GM12878 (cell line): ENCODE measurements at regions not wholly inside any gene's neighbourhood (a gene's known extent, or its start where the extent isn't known, plus 50 kb on each side); places are given as distances from the start of the nearest gene placed in this dataset.

Experiments used
- EGR1 ChIP-seq, 2 experiments: IDR thresholded peaks; 1 replicate in 1 of 2; 2 replicates in 1 of 2; pipeline ENCODE4 v1.6.1; 2011 to 2012; ENCODE audit warnings: low read depth in 2 of 2, low read length in 2 of 2, borderline replicate concordance in 1 of 2, mild to moderate bottlenecking in 1 of 2, moderate library complexity in 1 of 2
- KDM1A ChIP-seq: fragments of 200-600 bp; sonication (generic); IDR thresholded peaks from 2 replicates; pipeline ENCODE4 v1.6.1; 2016; ENCODE audit warnings: borderline replicate concordance
- MEF2B ChIP-seq: fragments of 450-650 bp; IDR thresholded peaks from 2 replicates; pipeline ENCODE4 v1.6.1; 2018; ENCODE audit warnings: mild to moderate bottlenecking, moderate library complexity; ENCODE audit not compliant: partially characterized antibody, poor library complexity, severe bottlenecking
- PAX5 ChIP-seq: IDR thresholded peaks from 2 replicates; pipeline ENCODE4 v1.6.1; 2011; ENCODE audit warnings: low read depth, low read length, borderline replicate concordance
- RAD21 ChIP-seq: IDR thresholded peaks from 2 replicates; pipeline ENCODE4 v1.6.1; 2011; ENCODE audit warnings: mild to moderate bottlenecking, low read depth, low read length, moderate library complexity; ENCODE audit not compliant: insufficient read depth
- ZBTB11 ChIP-seq: fragments of 450-650 bp; formaldehyde crosslinking; IDR thresholded peaks from 2 replicates; pipeline ENCODE4 v1.5.0; 2022; ENCODE audit warnings: mild to moderate bottlenecking, missing genetic modification characterization
- ZNF687 ChIP-seq: fragments of 450-650 bp; IDR thresholded peaks from 2 replicates; pipeline ENCODE4 v1.6.1; 2017; ENCODE audit warnings: mild to moderate bottlenecking, moderate library complexity

- no peak for TF ChIP-seq ZBTB11 (CRISPR knock-in tag)
- no peak for TF ChIP-seq MEF2B
- no peak for TF ChIP-seq ZNF687
- no peak for TF ChIP-seq EGR1 (IDR thresholded peaks at IDR 0.05; ENCODE audit: borderline replicate concordance in 1 of 2, low read depth in 2 of 2, low read length in 2 of 2)
- no peak for TF ChIP-seq RAD21
- TF ChIP-seq KDM1A, result no peak
- TF ChIP-seq PAX5, result no peak
Observed at GRCh38 chr3:81029861-81030260, 731.6 kb downstream of the GBE1 start (continued).
